GM23338 (cell line): ENCODE measurements at regions not wholly inside any gene's neighbourhood (a gene's known extent, or its start where the extent isn't known, plus 50 kb on each side); places are given as distances from the start of the nearest gene placed in this dataset.

Experiments
- ATAC-seq: fragments of 200-7000 bp; cut with Tn5 transposase; 3 replicates; pipeline ENCODE4 v1.9.1; 2020
- DNase-seq: peaks from one replicate; pipeline ENCODE4 v3.0.0-alpha.2; 2015; ENCODE audit warnings: low spot score
- H2AFZ ChIP-seq: fragments of 200-600 bp; sonication (generic); 2 replicates; pipeline ENCODE4 v1.8.0; 2016; ENCODE audit warnings: antibody characterized with exemption, mild to moderate bottlenecking, moderate library complexity
- H3F3A ChIP-seq: fragments of 200-600 bp; sonication (generic); replicated peaks from 2 replicates; pipeline ENCODE4 v1.8.0; 2017; ENCODE audit warnings: antibody characterized with exemption, mixed run types, low read depth
- H3K27ac ChIP-seq: fragments of 200-600 bp; sonication (generic); 2 replicates; pipeline ENCODE4 v1.6.1; 2016; ENCODE audit warnings: low read depth
- H3K27me3 ChIP-seq: fragments of 200-600 bp; sonication (generic); 2 replicates; pipeline ENCODE4 v1.8.0; 2016; ENCODE audit warnings: mild to moderate bottlenecking, mixed run types, moderate library complexity; ENCODE audit not compliant: insufficient read depth
- H3K36me3 ChIP-seq: fragments of 200-600 bp; sonication (generic); 2 replicates; pipeline ENCODE4 v1.8.0; 2016; ENCODE audit warnings: mild to moderate bottlenecking; ENCODE audit not compliant: insufficient read depth
- H3K4me1 ChIP-seq: fragments of 200-600 bp; sonication (generic); 2 replicates; pipeline ENCODE4 v1.8.0; 2016; ENCODE audit warnings: mild to moderate bottlenecking, moderate library complexity; ENCODE audit not compliant: insufficient read depth
- H3K4me2 ChIP-seq: fragments of 200-600 bp; sonication (generic); 2 replicates; pipeline ENCODE4 v1.7.1; 2017; ENCODE audit warnings: mixed run types
- H3K4me3 ChIP-seq: fragments of 200-600 bp; sonication (generic); 2 replicates; pipeline ENCODE4 v1.6.1; 2016; ENCODE audit warnings: mixed run types
- H3K79me2 ChIP-seq: fragments of 200-600 bp; sonication (generic); replicated peaks from 2 replicates; pipeline ENCODE4 v1.8.0; 2017; ENCODE audit warnings: mild to moderate bottlenecking; ENCODE audit not compliant: insufficient read depth
- H3K9me2 ChIP-seq: fragments of 200-600 bp; sonication (generic); 2 replicates; pipeline ENCODE4 v1.8.0; 2017; ENCODE audit not compliant: insufficient read depth
- H4K20me1 ChIP-seq: fragments of 200-600 bp; sonication (generic); replicated peaks from 2 replicates; pipeline ENCODE4 v1.8.0; 2017; ENCODE audit warnings: mild to moderate bottlenecking; ENCODE audit not compliant: insufficient read depth
- H3K27ac Mint-ChIP-seq: 2 replicates; pipeline ENCODE4 v1.8.0; 2020; ENCODE audit warnings: inconsistent platforms, mild to moderate bottlenecking, moderate library complexity, mixed read lengths
- H3K27me3 Mint-ChIP-seq: 3 replicates; pipeline ENCODE4 v1.8.0; 2022; ENCODE audit warnings: low read depth, mild to moderate bottlenecking, moderate library complexity, mixed read lengths, inconsistent platforms; ENCODE audit not compliant: insufficient read depth, poor library complexity
- H3K36me3 Mint-ChIP-seq: 3 replicates; pipeline ENCODE4 v1.8.0; 2021; ENCODE audit warnings: low read depth, mild to moderate bottlenecking, inconsistent platforms, moderate library complexity, mixed read lengths
- H3K4me1 Mint-ChIP-seq: 3 replicates; pipeline ENCODE4 v1.8.0; 2020; ENCODE audit warnings: mild to moderate bottlenecking, inconsistent platforms, mixed read lengths
- H3K4me3 Mint-ChIP-seq: 3 replicates; pipeline ENCODE4 v1.8.0; 2021; ENCODE audit warnings: moderate library complexity, mild to moderate bottlenecking, inconsistent platforms, mixed read lengths
- H3K9me3 Mint-ChIP-seq: 3 replicates; pipeline ENCODE4 v1.8.0; 2020; ENCODE audit warnings: moderate library complexity, mild to moderate bottlenecking, inconsistent platforms, mixed read lengths
- CREB1 ChIP-seq: fragments of 250-450 bp; sonication (Bioruptor Pico); IDR thresholded peaks from 2 replicates; pipeline ENCODE4 v1.5.0; 2020; ENCODE audit warnings: low read depth, mild to moderate bottlenecking, moderate library complexity
- ETS1 ChIP-seq: IDR thresholded peaks from 2 replicates; pipeline ENCODE4 v1.6.1; 2016; ENCODE audit warnings: antibody characterized with exemption
- EZH2phosphoT487 ChIP-seq: fragments of 200-600 bp; sonication (generic); IDR thresholded peaks from one replicate; pipeline ENCODE4 v1.8.1; 2018; ENCODE audit warnings: antibody characterized with exemption; ENCODE audit not compliant: unreplicated experiment
- JUNB ChIP-seq: IDR thresholded peaks from one replicate; pipeline ENCODE4 v1.6.1; 2016; ENCODE audit warnings: antibody characterized with exemption; ENCODE audit not compliant: unreplicated experiment
- POLR2AphosphoS5 ChIP-seq: IDR thresholded peaks from 2 replicates; pipeline ENCODE4 v1.6.1; 2016; ENCODE audit warnings: antibody characterized with exemption, low read depth
- REST ChIP-seq: IDR thresholded peaks from one replicate; pipeline ENCODE4 v1.6.1; 2018; ENCODE audit warnings: antibody characterized with exemption; ENCODE audit not compliant: unreplicated experiment
- STAT1 ChIP-seq: IDR thresholded peaks from one replicate; pipeline ENCODE4 v1.6.1; 2016; ENCODE audit warnings: antibody characterized with exemption; ENCODE audit not compliant: unreplicated experiment
- ZNF114 ChIP-seq: fragments of 250-450 bp; sonication (Bioruptor Pico); IDR thresholded peaks from 2 replicates; pipeline ENCODE4 v1.5.0; 2020; ENCODE audit warnings: mild to moderate bottlenecking, moderate library complexity
- ZNF462 ChIP-seq: fragments of 250-450 bp; sonication (Bioruptor Pico); IDR thresholded peaks from 2 replicates; pipeline ENCODE4 v1.5.0; 2020; ENCODE audit warnings: mild to moderate bottlenecking, moderate library complexity

- Mint-ChIP-seq H3K4me1 (peaks cover 12% of the 10 kb centered on the region; the same call in 2 of the 3 replicates), H3K36me3 (no peaks in the 10 kb centered on the region), H3K27ac (no peak overlapping the region), H3K4me3 (no peak overlapping the region), H3K27me3 (no peaks in the 10 kb centered on the region), H3K9me3 (no peaks in the 10 kb centered on the region)
- Histone ChIP-seq H3K27me3 (no peaks in the 10 kb centered on the region), H3F3A (no peaks in the 10 kb centered on the region), H3K79me2 (no peaks in the 10 kb centered on the region), H3K4me1 (no peaks in the 10 kb centered on the region), H3K36me3 (no peaks in the 10 kb centered on the region), H3K27ac (no peak overlapping the region), H3K9me2 (no peaks in the 10 kb centered on the region), H3K4me2 (no peak overlapping the region), H3K4me3 (no peak overlapping the region), H2AFZ (no peak overlapping the region), H4K20me1 (no peaks in the 10 kb centered on the region)
- ATAC-seq (no peak), DNase-seq (no peak)
- TF ChIP-seq POLR2AphosphoS5 = no peak
- no peak for TF ChIP-seq JUNB
- no peak for TF ChIP-seq REST
- TF ChIP-seq CREB1 (CRISPR knock-in tag) = no peak
- TF ChIP-seq STAT1 = no peak
- TF ChIP-seq ETS1 = no peak
- no peak for TF ChIP-seq ZNF114 (CRISPR knock-in tag)
- TF ChIP-seq ZNF462 (CRISPR knock-in tag) = no peak
- TF ChIP-seq EZH2phosphoT487 = no peak
These were observed 57.9 kb upstream of the SYPL1 start for GRCh38 chr7:106169821-106170610.
